ENCODE measurements at regions not wholly inside any gene's neighbourhood (a gene's known extent, or its start where the extent isn't known, plus 50 kb on each side); places are given as distances from the start of the nearest gene placed in this dataset.
"Not testable (repeated sequence)": the region's sequence is repeated elsewhere in the genome, so short reads cannot be mapped to it uniquely, and the experiment has no call there.

GRCh38 chr5:138649316-138649720 is 74.1 kb upstream of the HSPA9 start:
- no peak for DNase-seq (ENCODE audit: low read depth)

- DNase-seq (ENCODE audit: low read depth), result no peak
Measured at GRCh38 chr5:138648841-138649240, 73.6 kb upstream of the HSPA9 start.

DNA sequence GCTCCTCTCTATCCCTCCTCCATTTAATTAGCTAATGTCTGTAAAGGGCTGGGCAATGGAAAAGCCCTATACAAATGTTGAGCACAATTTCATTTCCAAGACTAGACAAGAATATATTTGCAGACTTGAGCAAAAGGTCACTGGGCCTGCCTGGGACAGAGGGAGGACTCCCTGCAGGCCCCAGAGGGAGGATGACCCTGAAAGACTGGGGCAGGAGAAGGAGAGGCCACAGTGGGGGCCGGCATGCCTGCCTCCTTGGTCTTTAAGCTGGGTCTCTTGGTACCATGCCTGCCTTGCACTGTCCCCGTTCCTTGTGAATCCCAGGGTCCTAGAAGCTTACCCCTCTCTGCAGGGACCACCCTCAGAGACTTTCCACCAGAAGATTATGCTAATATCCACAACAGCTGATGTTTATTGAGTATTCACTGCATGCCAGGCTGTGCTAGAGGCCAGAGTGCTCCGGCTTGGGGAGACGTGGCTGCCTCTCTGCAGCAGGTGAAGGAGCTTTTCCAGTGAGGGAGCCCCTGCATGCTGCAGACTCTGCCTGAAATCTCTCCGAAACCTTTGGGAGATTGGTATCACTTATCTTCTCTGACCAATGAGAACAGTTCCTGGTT is 72.7 kb upstream of the HSPA9 start:
- no peak for DNase-seq (ENCODE audit: low read depth)

- peak; percentile 68 for DNase-seq (ENCODE audit: low read depth)
Measured at GRCh38 chr5:138647261-138647788, 72.1 kb upstream of the HSPA9 start.

GRCh38 chr5:138646671-138647070 is 71.5 kb upstream of the HSPA9 start:
- no peak for DNase-seq (ENCODE audit: low read depth)

GRCh38 chr5:138645778-138646575 is 70.8 kb upstream of the HSPA9 start:
- DNase-seq (ENCODE audit: low read depth), result no peak

DNA sequence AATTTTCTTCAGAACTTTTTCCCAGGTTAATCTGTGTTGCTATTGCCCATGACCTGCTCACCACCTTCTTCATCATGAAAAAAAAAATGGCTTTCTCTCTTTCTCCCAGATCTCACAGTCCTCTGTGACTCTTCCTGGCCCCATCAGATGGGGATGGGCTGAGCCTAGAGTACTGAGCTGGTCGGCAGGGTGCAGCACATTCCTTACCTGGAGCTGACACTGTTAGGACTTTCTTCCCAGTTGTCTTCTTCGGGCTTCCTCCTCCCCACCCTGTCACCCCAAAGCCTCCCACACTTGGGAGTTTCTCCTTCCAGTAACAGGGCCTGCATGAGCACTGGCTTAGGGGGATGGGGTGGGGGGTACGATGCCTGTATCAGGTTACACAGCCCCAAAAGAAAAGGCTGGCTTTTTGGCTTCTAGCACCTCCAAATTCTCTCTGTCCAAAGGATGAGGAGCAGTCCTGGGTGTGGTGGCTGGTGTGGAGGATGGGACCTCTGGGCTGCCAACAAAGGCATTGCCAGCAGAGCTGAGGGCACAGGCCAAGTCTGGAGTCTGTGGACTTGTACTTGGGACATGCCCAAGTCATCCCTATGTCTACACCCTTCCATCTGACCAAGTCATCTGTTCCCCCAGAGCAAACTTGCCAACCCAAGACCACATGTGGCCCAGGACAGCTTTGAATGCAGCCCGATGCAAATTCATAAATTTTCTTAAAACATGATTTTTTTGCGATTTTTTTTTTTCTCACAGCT is 68.0 kb upstream of the HSPA9 start:
- no peak for DNase-seq (ENCODE audit: low read depth)

DNA sequence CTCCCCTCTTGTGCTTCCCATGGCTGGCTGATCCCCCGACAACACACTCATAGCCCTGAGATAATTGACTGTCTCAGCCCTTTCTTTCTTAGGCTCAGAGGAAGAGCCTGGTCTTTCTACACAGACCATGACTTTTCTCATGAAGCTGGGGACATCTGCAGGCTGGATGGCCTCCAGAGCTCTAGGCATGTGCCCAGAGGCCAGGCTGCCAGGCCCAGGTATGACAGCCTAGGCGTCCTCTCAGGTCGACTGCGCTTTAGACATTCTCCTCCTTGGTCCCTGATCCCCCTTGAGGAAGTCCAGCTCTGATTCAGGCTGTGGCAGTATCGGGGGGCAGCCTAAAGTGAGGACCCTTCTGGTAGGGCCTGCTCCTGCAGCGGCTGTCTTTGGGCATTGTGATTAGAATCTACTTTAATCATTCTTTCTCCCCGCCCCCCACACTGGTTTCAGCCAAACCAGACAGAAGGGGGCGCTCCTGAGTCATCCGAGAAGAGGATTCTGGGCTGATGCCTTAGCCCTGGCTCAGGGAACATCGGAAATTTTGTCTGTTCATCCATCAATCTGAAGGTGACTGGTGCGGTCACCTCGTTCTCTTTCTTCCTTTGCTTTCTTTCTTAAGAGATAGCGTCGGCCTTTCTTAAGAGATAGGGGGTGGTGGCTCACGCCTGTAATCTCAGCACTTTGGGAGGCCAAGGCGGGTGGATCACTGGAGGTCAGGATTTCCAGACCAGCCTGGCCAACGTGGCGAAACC is 66.5 kb upstream of the HSPA9 start:
- DNase-seq (ENCODE audit: low read depth), result peak; percentile 64

DNA sequence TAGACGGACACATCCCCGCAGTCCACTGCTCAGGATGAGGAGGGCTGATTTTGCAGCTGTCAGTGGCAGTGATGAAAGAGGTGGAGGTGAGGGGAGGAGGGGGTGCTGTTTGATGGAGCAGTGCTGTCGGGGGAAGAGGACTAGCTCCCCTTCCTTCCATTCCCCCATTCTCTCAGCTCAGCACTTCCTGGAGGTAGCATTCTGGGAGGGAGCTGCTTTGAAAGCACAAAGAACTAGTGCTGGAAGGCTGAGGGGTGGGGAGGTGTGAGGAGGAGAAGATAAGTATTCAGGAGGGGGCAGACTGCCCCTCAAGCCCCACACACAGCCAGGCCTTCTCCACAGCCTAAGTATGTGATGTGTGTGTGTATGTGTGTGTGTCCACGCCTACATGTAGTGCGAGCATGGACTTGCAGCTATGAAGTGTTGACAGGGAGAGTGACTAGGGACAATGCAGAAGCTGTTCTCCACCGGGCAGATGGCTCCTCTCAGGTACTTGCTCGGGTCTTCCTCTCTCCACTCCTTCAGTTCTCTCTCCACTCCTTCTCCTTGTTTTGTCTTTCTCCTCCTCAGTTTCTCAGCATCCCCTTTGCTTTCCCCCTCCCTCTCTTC is 65.5 kb upstream of the HSPA9 start:
- DNase-seq (ENCODE audit: low read depth), result no peak

DNA sequence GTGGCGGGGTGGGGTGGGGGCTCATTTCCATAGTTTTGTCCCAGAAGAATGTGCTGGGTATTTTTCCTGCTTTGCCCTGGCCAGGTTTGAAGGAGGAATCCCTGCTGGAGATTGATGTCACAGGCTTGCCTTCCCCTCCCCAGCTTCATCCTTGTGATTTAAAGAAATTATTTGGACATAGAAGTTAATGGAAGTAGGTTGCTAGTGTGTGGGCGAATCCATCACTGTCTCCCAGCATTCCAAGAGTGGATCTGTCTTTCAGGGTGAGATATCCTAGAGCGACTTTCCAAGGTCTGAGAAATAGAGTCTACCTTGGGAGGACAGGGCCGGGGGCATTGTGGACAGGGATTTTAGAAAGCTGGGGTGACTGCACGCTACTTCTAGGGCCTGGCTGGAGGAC is 64.9 kb upstream of the HSPA9 start:
- DNase-seq (ENCODE audit: low read depth), result no peak

- no peak for DNase-seq (ENCODE audit: low read depth)
Measured at GRCh38 chr5:138639326-138639725, 64.1 kb upstream of the HSPA9 start.

DNA sequence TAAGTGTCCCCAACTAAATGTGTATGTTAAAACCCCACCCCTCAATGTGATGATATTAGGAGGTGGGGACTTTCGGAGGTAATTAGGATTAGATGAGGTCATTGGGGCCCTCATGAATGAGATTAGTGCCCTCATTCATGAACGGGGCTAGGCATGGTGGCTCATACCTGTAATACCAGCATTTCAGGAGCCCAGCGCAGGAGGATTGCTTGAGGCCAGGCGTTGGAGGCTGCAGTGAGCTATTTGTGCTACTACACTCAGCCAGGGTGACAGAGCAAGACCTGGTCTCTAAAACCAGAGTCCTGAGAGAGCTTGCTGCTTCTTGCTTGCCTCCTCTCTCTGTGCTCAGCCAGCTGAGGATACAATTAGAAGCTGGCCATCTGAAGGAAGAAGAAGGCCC is 62.1 kb upstream of the HSPA9 start:
- no peak for DNase-seq (ENCODE audit: low read depth)

- DNase-seq (ENCODE audit: low read depth), result no peak
Measured at GRCh38 chr5:138636398-138636944, 61.3 kb upstream of the HSPA9 start.

DNA sequence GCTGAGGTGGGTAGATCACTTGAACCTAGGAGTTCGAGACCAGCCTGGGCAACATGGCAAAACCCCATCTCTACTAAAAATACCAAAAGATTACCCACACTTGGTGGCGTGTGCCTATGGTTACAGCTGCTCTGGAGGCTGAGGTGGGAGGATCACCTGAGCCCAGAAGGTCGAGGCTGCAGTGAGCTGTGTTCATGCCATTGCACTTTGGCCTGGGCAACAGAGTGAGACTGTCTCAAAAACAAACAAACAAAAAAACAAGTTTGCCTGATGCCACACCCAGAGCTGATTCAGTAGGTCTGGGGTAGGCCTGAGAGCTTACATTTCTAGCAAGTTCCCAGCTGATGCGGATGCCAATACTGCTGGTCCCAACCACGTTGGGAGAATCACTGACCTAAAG is 60.5 kb upstream of the HSPA9 start:
- no peak for DNase-seq (ENCODE audit: low read depth)

DNA sequence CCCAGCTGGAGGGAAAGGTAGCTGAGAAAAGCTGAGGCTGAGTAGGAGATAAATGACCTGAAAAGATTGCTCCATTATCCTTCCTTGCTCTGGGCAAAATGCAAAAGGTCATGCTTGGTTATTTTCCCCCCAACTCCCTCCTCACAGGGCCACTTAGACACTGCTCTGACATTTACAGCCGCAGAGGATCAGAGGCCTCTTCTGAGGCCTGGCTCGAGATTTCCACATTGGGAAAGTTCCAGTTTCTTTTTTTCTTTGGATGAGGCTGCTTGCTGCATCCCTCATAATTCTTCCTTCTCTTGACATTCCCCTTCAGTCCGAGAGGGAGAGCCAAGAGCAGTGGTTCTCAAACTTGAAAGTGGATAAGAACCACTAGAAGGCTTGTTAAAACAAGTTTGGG is 60.1 kb upstream of the HSPA9 start:
- DNase-seq (ENCODE audit: low read depth), result no peak

DNA sequence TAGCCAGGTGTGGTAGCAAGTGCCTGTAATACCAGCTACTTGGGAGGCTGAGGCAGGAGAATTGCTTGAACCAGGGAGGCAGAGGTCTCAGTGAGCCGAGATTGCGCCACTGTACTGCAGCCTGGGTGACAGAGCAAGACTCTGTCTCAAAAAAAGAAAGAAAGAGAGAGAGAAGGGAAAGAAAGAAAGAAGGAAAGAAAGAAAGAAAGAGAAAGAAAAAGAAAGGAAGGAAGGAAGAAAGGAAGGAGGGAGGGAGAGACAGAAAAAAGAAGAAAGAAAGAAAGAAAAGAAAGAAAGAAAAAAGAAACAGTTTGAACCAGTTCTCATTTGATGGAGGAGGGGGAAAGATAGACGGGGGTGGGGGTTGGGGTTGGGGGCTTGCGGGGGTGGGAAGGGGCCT is 59.6 kb upstream of the HSPA9 start:
- DNase-seq (ENCODE audit: low read depth), result not testable (repeated sequence)

DNA sequence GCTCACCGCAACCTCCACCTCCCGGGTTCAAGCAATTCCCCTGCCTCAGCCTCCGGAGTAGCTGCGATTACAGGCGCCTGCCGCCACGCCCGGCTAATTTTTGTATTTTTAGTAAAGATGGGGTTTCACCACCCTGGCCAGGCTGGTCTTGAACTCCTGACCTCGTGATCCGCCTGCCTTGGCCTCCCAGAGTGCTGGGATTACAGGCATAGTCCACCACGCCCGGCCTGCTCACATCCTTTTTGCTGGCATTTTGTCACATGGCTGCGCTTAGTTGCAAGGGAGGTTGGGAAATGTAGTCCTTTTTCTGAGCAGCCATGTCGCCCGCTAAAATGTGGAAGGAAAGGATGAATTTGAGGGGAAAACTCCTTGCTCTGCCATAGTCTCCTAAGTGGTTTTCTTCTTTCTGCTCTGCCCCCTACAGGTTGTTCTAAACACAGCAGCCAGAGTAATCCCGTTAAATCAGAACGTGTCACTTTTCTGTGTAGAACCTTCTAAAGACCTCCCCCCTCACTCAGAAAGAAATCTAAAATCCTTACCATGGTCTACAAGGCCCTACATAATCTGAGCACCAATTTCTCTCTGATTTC is 57.8 kb upstream of the HSPA9 start:
- DNase-seq (ENCODE audit: low read depth), result no peak

DNA sequence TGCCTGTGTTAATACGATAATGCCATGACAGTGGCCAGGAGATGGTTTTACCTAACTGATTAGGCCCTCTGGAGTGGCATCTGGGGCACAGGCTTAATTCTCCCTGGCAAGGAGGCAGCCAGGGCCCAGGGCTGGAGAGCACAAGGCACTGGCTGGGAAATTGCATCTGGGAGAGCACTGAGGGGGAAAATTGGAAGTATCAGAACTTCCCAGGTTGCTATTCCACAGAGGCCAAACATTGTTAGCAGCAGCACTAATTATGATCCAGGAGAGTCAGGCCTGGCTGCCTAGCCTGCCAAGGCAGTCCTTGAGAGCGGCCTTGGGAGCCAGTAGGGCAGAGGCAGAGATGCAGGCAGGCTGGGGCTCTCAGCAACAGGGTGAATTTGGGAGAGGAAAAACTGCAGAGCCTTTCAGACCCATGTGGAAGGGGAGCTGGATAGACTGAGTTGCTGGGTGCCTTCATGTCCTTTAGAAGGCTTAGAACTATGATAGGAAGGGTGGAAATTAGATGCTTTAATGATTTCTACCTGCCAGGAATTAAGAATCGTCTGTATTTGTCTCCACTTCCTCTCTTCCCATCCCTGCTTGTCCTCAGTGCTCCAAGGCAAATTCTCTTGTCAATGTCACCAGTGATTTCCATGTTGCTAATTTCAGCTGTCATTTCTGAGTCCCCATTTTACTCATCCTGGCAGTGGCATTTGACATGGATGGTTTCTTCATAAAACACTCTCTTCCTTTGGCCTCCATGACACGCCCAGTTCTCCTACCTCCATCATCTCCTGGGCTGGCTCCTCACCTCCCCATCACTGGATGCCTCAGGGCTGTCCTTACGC is 56.1 kb upstream of the HSPA9 start:
- DNase-seq (ENCODE audit: low read depth), result no peak

GRCh38 chr5:138629392-138629791 is 54.2 kb upstream of the HSPA9 start:
- peak; percentile 31 for DNase-seq (ENCODE audit: low read depth)

Measured in myocyte (in vitro differentiated cells).